HCT116 (cell line): ENCODE measurements at regions not wholly inside any gene's neighbourhood (a gene's known extent, or its start where the extent isn't known, plus 50 kb on each side); places are given as distances from the start of the nearest gene placed in this dataset.

Experiments
- ATAC-seq: fragments of 200-7000 bp; cut with Tn5 transposase; 2 replicates; pipeline ENCODE4 v1.9.1; 2020; ENCODE audit warnings: mild to moderate bottlenecking, moderate library complexity
- BruUV-seq: library from RNA; stranded (reverse); fragments of 400-500 nt; replicated peaks from 2 replicates; lab custom pipeline; 2021; lab: Mats Ljungman, UMichigan
- CTCF ChIA-PET: fragments of 300-600 bp; sonication (Branson Sonifier 250); formaldehyde crosslinking; loops from one replicate; lab custom pipeline; 2021; ENCODE audit warnings: antibody characterized with exemption; lab: Charles Lee
- POLR2A ChIA-PET: fragments of 300-600, 350-600 bp; sonication (Branson Sonifier 250); formaldehyde crosslinking; loops from one replicate; lab custom pipeline; 2021; ENCODE audit warnings: antibody characterized with exemption; lab: Charles Lee
- RAD21 ChIA-PET, 2 experiments: fragments of 300-600 bp; sonication (Branson Sonifier 250); formaldehyde crosslinking; loops; one replicate each; lab custom pipeline; 2023; ENCODE audit warnings: low total read pairs in 2 of 2; ENCODE audit not compliant: uncharacterized antibody in 2 of 2, unreplicated experiment in 2 of 2, low non-redundant PET in 1 of 2; lab: Charles Lee
- DNase-seq: peaks from one replicate; pipeline ENCODE4 v3.0.0-alpha.2; 2010; ENCODE audit warnings: low read depth, low spot score
- H2AFZ ChIP-seq: fragments of 200-600 bp; shearing (Covaris generic), sonication (generic); 2 replicates; pipeline ENCODE4 v1.6.1; 2017; ENCODE audit warnings: low read depth, mixed run types, mixed read lengths, antibody characterized with exemption, low read length; ENCODE audit not compliant: poor library complexity, severe bottlenecking
- H3K27ac ChIP-seq: 2 replicates; pipeline ENCODE4 v1.5.1; 2012; ENCODE audit warnings: low read depth, low read length
- H3K27me3 ChIP-seq: fragments of 200-600 bp; sonication (generic); 2 replicates; pipeline ENCODE4 v1.6.1; 2016; ENCODE audit warnings: mixed run types, low read length, mixed read lengths; ENCODE audit not compliant: insufficient read depth
- H3K36me3 ChIP-seq, 2 experiments: fragments of 200-500 bp in 1 of 2; fragments of 200-600 bp in 1 of 2; sonication (Bioruptor generic) in 1 of 2; sonication (generic) in 1 of 2; 2 replicates each; pipeline versions ENCODE4 v1.5.1 to v1.6.1; 2014 to 2016; ENCODE audit warnings: low read length in 2 of 2, inconsistent platforms in 1 of 2, mixed read lengths in 1 of 2, mixed run types in 1 of 2; ENCODE audit not compliant: insufficient read depth in 2 of 2, control insufficient read depth in 1 of 2
- H3K4me1 ChIP-seq, 2 experiments: fragments of 200-600 bp in 1 of 2; sonication (generic) in 1 of 2; 2 replicates each; pipeline versions ENCODE4 v1.5.1 to v1.6.1; 2012 to 2017; ENCODE audit warnings: low read length in 2 of 2, inconsistent platforms in 1 of 2, mild to moderate bottlenecking in 1 of 2, mixed read lengths in 1 of 2, mixed run types in 1 of 2, moderate library complexity in 1 of 2; ENCODE audit not compliant: insufficient read depth in 2 of 2, control insufficient read depth in 1 of 2
- H3K4me2 ChIP-seq: fragments of 200-600 bp; sonication (generic); 2 replicates; pipeline ENCODE4 v1.6.1; 2017; ENCODE audit warnings: mixed run types, low read length, mixed read lengths
- H3K4me3 ChIP-seq, 2 experiments: fragments of 200-600 bp in 1 of 2; sonication (generic) in 1 of 2; replicated peaks in 1 of 2; 2 replicates each; pipeline ENCODE4 v1.5.1; 2011 to 2016; ENCODE audit warnings: low read length in 2 of 2, control low read depth in 1 of 2, low read depth in 1 of 2, mild to moderate bottlenecking in 1 of 2, mixed read lengths in 1 of 2, mixed run types in 1 of 2
- H3K79me2 ChIP-seq: fragments of 200-600 bp; sonication (generic); 2 replicates; pipeline ENCODE4 v1.6.1; 2017; ENCODE audit warnings: mild to moderate bottlenecking, mixed run types, low read length, moderate library complexity, mixed read lengths; ENCODE audit not compliant: insufficient read depth
- H3K9ac ChIP-seq: fragments of 200-600 bp; sonication (generic); 2 replicates; pipeline ENCODE4 v1.6.1; 2016; ENCODE audit warnings: low read length, mixed read lengths
- H3K9me2 ChIP-seq: fragments of 200-600 bp; sonication (generic), shearing (Covaris generic); 2 replicates; pipeline ENCODE4 v1.6.1; 2017; ENCODE audit warnings: mixed run types, mild to moderate bottlenecking, moderate library complexity; ENCODE audit not compliant: insufficient read depth
- H3K9me3 ChIP-seq, 2 experiments: fragments of 200-500 bp in 1 of 2; fragments of 200-600 bp in 1 of 2; sonication (Bioruptor generic) in 1 of 2; sonication (generic) in 1 of 2; 2 replicates each; pipeline ENCODE4 v1.6.1; 2014 to 2017; ENCODE audit warnings: low read length in 2 of 2, mixed read lengths in 2 of 2, inconsistent platforms in 1 of 2, low read depth in 1 of 2, mild to moderate bottlenecking in 1 of 2, mixed run types in 1 of 2, moderate library complexity in 1 of 2; ENCODE audit not compliant: control insufficient read depth in 1 of 2, insufficient read depth in 1 of 2
- H4K20me1 ChIP-seq: fragments of 200-600 bp; sonication (generic), shearing (Covaris generic); 2 replicates; pipeline ENCODE4 v1.6.1; 2017; ENCODE audit warnings: mixed run types, mild to moderate bottlenecking, moderate library complexity; ENCODE audit not compliant: insufficient read depth
- CEBPB ChIP-seq: IDR thresholded peaks from 2 replicates; pipeline ENCODE4 v1.6.1; 2012; ENCODE audit warnings: low read depth
- EZH2phosphoT487 ChIP-seq: fragments of 200-600 bp; IDR thresholded peaks from 2 replicates; pipeline ENCODE4 v1.6.1; 2018; ENCODE audit warnings: antibody characterized with exemption, borderline replicate concordance
- SIN3A ChIP-seq: IDR thresholded peaks from 2 replicates; pipeline ENCODE4 v1.6.1; 2012; ENCODE audit warnings: low read depth
- SRF ChIP-seq: IDR thresholded peaks from 2 replicates; pipeline ENCODE4 v1.6.1; 2012; ENCODE audit warnings: low read depth
- TCF7L2 ChIP-seq: IDR thresholded peaks from 2 replicates; pipeline ENCODE4 v1.7.0; 2011; ENCODE audit warnings: borderline replicate concordance, inconsistent platforms; ENCODE audit not compliant: insufficient read depth, insufficient read length; ENCODE audit errors: extremely low read depth
- ZNF274 ChIP-seq: fragments of 200-500 bp; sonication (Bioruptor generic); IDR thresholded peaks from 2 replicates; pipeline ENCODE4 v1.6.1; 2014; ENCODE audit warnings: mild to moderate bottlenecking, low read depth, low read length, inconsistent platforms
- intact Hi-C: fragments of 100-400 bp; cut with micrococcal nuclease; formaldehyde crosslinking; loops from 2 replicates; pipeline ENCODE4 v1.10.0; 2022
- TF ChIP-seq, protein P1 (sequence below): IDR thresholded peaks from 2 replicates; pipeline ENCODE4 v1.6.1; 2012
- TF ChIP-seq, protein P2 (sequence below): IDR thresholded peaks from 2 replicates; pipeline ENCODE4 v1.6.1; 2011; ENCODE audit warnings: mild to moderate bottlenecking, low read length, moderate library complexity; ENCODE audit not compliant: insufficient replicate concordance; ENCODE audit errors: extremely low read depth

DNA sequence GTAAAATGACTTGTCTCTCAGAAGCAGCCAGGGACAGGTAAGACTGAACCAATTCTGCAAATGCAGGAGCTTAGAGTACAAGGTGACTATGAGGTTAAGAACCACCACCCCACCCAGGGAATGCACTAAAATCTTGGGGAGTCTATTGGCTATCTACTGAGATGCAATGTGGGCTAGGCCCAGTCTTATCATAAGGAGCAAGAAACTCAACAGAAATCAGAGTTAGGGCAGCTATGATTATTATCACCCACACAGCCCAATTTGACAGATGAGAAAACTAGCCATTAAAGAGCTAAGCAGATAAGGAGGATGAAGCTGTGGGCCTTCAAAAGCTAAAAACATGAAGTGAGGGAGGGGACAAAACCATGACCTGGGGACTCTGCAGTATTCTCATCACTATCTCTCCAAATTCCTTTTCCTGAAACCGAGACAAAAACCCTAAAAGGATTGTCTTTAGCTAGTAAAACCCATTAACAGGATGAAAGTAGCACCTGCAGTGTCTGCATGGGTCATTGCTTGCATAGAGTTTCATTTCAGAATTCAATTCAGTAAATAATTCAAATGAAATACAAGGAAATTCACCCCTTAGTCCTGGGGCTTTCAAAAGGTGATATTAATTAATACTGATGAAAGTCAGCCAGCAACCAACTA, 68.8 kb upstream of the USP47 start:
- TF ChIP-seq EZH2phosphoT487 = no peak
- TF ChIP-seq, protein P1, sequence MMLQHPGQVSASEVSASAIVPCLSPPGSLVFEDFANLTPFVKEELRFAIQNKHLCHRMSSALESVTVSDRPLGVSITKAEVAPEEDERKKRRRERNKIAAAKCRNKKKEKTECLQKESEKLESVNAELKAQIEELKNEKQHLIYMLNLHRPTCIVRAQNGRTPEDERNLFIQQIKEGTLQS = no peak
- TF ChIP-seq CEBPB = no peak
- no peak for TF ChIP-seq SRF
- no peak for TF ChIP-seq TCF7L2
- TF ChIP-seq, protein P2, sequence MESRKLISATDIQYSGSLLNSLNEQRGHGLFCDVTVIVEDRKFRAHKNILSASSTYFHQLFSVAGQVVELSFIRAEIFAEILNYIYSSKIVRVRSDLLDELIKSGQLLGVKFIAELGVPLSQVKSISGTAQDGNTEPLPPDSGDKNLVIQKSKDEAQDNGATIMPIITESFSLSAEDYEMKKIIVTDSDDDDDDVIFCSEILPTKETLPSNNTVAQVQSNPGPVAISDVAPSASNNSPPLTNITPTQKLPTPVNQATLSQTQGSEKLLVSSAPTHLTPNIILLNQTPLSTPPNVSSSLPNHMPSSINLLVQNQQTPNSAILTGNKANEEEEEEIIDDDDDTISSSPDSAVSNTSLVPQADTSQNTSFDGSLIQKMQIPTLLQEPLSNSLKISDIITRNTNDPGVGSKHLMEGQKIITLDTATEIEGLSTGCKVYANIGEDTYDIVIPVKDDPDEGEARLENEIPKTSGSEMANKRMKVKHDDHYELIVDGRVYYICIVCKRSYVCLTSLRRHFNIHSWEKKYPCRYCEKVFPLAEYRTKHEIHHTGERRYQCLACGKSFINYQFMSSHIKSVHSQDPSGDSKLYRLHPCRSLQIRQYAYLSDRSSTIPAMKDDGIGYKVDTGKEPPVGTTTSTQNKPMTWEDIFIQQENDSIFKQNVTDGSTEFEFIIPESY = no peak
- no peak for TF ChIP-seq ZNF274
- no peak for TF ChIP-seq SIN3A
- BruUV-seq = no TSS peak
- H4K20me1 ChIP-seq = no peaks in the 10 kb centered on the region
- CTCF ChIA-PET = no interaction called here
- POLR2A ChIA-PET = no interaction called here
- no peaks in the 10 kb centered on the region for H3K27me3 ChIP-seq
- no peak overlapping the region for H3K4me2 ChIP-seq
- no peaks in the 10 kb centered on the region for H3K9me3 ChIP-seq
- intact Hi-C loops = no loop called here
- RAD21 ChIA-PET = no interaction called here
- H3K27ac ChIP-seq = no peak overlapping the region
- H3K4me3 ChIP-seq = no peak overlapping the region
- no peaks in the 10 kb centered on the region for H3K36me3 ChIP-seq
- H3K9me2 ChIP-seq = 0 out of 2 replicates have a peak, but pooled peaks cover 2% of the 10 kb centered on the region
- no peak overlapping the region for H3K9ac ChIP-seq
- H2AFZ ChIP-seq = no peak overlapping the region
- ATAC-seq (no peak), DNase-seq (no peak)
- no peaks in the 10 kb centered on the region for H3K79me2 ChIP-seq
- no peaks in the 10 kb centered on the region for H3K4me1 ChIP-seq
